ENCODE measurements at regions not wholly inside any gene's neighbourhood (a gene's known extent, or its start where the extent isn't known, plus 50 kb on each side); places are given as distances from the start of the nearest gene placed in this dataset.
"Not testable (repeated sequence)": the region's sequence is repeated elsewhere in the genome, so short reads cannot be mapped to it uniquely, and the experiment has no call there.

- not testable (repeated sequence) for DNase-seq
These were observed 126.6 kb upstream of the VPREB1 start for GRCh38 chr22:22117864-22118544.

- not testable (repeated sequence) for DNase-seq
These were observed 127.4 kb upstream of the VPREB1 start for GRCh38 chr22:22116997-22117770.

- no peak for DNase-seq
These were observed 130.9 kb upstream of the VPREB1 start for GRCh38 chr22:22113701-22114100.

- DNase-seq = no peak
These were observed 130.1 kb upstream of the TOP3B start for GRCh38 chr22:22112533-22113294.

- no peak for DNase-seq
These were observed 129.4 kb upstream of the TOP3B start for GRCh38 chr22:22111983-22112382.

- peak; percentile 42 for DNase-seq
These were observed 128.7 kb upstream of the TOP3B start for GRCh38 chr22:22111267-22111751.

- peak; percentile 36 for DNase-seq
These were observed 128.1 kb upstream of the TOP3B start for GRCh38 chr22:22110548-22111266.

- no peak for DNase-seq
These were observed 127.3 kb upstream of the TOP3B start for GRCh38 chr22:22109693-22110466.

GRCh38 chr22:22106855-22107254, 124.3 kb upstream of the TOP3B start:
- no peak for DNase-seq

- no peak for DNase-seq
These were observed 122.8 kb upstream of the TOP3B start for GRCh38 chr22:22105364-22105763.

GRCh38 chr22:22103078-22103875, 120.7 kb upstream of the TOP3B start:
- peak; percentile 10 for DNase-seq

GRCh38 chr22:22099833-22100812, 117.5 kb upstream of the TOP3B start:
- DNase-seq = no peak

- no peak for DNase-seq
These were observed 116.6 kb upstream of the TOP3B start for GRCh38 chr22:22099194-22099486.

- no peak for DNase-seq
These were observed 116.0 kb upstream of the TOP3B start for GRCh38 chr22:22098457-22099193.

GRCh38 chr22:22097727-22098228, 115.2 kb upstream of the TOP3B start:
- DNase-seq = no peak

GRCh38 chr22:22094921-22095320, 112.3 kb upstream of the TOP3B start:
- DNase-seq = no peak

- no peak for DNase-seq
These were observed 111.9 kb upstream of the TOP3B start for GRCh38 chr22:22094514-22094913.

GRCh38 chr22:22093743-22094142, 111.2 kb upstream of the TOP3B start:
- no peak for DNase-seq

GRCh38 chr22:22092974-22093373, 110.4 kb upstream of the TOP3B start:
- no peak for DNase-seq
